Sciatic nerve (tissue), 2 donors: ENCODE measurements at regions not wholly inside any gene's neighbourhood (a gene's known extent, or its start where the extent isn't known, plus 50 kb on each side); places are given as distances from the start of the nearest gene placed in this dataset.

Experiments
- ATAC-seq: fragments of 200-7000 bp; cut with Tn5 transposase; one replicate; pipeline ENCODE4 v1.9.1; 2020; ENCODE audit warnings: mild to moderate bottlenecking, moderate library complexity
- DNase-seq: peaks from one replicate; pipeline ENCODE4 v3.0.0-alpha.2; 2020; ENCODE audit warnings: low spot score
- intact Hi-C: fragments of 100-400 bp; cut with DNase I; formaldehyde crosslinking; loops from one replicate; pipeline ENCODE4 v1.14.2; 2022
- donor health status: DM: no; HTN: no; CAD: no.
- donor health status: DM: no; HTN: no; CAD: no.

DNA sequence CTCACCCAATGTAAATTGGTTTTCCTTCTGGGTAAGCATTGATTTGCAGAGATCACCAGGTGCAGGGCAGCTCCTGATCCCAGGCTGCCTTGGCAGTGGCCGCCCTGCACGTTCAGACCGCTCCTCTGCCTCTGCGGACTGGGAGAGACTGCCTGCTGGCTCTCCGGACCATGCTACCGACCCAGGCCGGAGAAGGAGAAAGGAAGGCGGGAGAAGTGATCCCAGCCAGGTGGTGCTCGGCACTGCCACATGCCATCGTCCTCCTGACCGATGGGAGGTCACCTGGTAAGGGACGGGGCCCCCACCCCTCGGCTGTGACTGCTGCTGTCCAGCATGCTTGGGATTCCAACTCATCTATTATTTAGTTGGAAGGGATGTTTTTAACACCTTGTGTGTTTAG is 108.1 kb upstream of the POU3F3 start:
- DNase-seq (no peak), ATAC-seq (no peak)
- intact Hi-C loops, result no loop called here

DNA sequence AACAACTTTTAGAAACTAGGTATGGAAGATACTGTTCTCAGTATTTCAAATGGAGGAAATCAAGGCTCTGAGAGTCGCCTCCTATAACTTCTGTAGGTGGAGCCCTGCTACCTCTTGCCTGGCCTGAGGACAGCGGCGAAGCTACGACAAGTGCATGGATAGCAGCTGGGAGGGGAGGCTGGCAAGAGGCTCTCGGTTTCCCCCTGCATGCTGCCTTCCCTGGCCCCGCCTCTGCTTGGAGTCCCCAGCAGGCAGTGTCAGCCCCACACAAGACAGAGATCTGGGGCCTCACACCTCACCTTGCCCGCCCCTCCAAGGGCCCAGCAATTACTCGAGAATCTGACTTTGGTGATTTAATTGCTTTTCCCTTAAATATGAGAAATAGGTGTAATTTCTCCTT is 107.6 kb upstream of the POU3F3 start:
- ATAC-seq (no peak), DNase-seq (no peak)
- intact Hi-C loops, result no loop called here

DNA sequence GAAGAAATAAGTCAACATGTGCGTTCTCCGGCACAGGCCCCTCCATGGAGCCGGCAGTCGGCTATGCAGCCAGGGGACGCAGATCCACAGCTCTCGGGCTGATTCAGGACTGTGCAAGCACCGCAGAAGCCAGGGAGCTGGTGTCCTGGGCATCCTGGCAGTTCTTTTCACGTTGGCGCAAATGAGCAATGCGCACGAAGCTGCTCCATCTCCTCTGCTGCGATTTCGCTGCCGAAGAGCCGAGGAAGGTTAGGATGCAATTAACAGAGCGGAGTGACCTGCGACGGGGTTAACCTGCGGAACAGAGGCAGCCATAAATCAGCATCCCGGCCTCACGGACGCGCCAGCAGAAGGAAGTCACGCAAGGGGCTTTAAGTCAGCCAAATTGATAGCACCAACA is 107.1 kb upstream of the POU3F3 start:
- ATAC-seq (no peak), DNase-seq (no peak)
- intact Hi-C loops, result no loop called here

DNA sequence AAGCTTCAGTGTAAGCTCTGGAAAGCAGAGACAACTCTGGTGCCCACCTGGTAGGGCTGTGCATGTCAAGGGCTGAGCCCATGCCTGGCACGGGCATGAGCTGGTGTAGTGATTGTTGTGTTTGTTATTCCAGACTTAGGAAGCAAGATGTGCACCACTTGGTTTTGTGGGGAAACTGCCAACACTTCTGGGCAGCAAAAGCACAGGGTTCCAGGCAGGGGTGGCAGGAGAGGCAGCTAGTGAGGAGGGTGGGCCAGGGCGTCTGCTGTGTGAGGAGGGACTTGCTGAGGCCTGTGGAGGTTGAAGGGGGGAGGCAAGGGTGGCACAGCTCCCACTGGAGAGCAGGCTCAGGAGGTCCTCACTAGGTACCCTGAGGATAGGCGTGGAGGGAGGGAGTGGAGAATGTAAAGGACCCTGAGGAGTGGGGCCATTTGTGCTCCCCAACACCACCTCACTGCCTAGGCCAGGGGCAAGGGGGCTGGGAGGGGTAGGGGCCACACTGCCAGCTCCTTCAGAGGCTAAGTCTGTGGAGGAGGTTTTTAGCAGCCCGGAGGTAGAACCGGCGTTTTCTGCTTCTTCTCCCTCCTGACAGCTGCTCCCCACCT is 104.0 kb upstream of the POU3F3 start:
- ATAC-seq, result no peak
- DNase-seq, result no peak
- intact Hi-C loops, result no loop called here

DNA sequence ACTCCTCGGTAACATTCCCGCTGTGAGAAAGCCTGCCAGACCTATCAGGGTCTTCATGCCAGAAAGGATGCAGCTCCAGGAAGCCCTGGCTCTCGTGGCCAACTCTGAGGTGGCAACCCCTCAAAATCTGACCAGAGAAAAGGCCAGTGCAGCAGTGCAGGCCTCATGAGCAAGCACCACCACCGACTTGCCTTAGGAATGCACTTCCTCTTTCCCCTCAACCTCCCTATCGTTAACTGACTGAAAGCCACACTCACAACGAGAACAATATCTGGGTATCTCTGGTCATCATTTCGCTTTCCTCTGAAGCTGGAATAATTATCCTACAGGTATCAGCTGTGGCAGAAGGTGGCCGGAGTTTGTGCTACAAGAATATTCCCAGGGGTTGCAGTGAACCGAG is 101.4 kb upstream of the POU3F3 start:
- DNase-seq, result no peak
- no peak for ATAC-seq
- intact Hi-C loops, result no loop called here

DNA sequence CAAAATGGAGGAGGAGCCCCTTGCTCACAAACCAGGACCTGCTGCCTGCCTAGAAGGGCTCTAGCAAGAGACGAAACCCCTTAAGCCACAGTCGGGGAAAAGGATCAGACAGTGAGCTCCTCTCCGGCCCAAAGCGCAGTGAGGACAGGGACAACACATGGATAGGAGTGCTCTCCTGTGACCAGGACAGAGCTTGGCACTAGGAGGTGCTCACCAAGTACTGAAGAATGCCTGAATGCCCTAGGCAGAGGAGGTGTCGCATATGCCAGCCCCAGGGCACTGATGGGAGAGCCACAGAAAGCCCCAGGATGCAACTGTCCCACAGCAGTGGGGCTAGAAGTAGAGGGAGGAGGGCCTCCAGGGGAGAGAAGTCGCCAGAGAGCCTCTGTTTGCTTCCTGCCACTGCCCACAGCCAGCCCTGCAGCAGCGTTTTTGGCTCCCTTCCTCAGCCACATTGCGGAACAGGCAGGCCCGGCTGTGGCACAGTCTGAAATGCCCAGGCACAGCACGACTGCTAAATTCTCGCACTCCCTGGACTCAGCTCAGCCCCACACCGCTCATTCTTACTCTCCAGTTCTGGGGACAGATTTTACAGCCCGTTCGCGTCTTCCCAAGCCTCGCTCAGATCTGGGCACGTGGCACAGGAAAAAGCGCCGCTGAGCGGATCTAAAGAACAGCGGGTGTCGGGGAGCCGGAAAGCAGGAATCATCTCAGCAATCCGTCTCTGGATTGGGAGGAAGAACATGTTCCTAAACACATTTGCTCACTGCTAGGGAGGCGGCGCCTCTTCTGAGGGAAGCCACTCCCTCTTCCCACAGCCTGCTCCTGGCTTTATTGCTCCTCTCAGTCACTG is 98.7 kb upstream of the POU3F3 start:
- intact Hi-C loops, result no loop called here
- DNase-seq, result no peak
- ATAC-seq, result no peak

DNA sequence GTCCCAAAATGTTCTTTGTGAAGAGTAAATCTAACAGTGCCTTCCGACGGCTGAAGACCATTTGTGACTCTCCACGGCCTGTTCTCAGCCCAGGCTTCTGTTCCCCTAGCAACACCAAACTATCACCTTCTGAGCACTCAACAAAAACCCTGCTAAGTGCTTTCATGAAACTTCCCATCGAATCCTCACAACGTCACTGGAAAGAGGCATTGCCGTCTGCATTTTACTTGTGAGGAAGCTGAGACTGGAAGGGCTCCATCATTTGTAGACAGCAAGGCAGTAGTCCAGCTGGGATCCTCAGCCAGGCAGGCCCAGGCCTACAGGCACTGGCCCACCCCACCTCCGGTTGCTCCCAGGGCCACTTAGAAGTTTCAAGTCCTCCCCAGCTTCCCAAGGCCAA is 97.8 kb upstream of the POU3F3 start:
- intact Hi-C loops, result no loop called here
- ATAC-seq (no peak), DNase-seq (no peak)

DNA sequence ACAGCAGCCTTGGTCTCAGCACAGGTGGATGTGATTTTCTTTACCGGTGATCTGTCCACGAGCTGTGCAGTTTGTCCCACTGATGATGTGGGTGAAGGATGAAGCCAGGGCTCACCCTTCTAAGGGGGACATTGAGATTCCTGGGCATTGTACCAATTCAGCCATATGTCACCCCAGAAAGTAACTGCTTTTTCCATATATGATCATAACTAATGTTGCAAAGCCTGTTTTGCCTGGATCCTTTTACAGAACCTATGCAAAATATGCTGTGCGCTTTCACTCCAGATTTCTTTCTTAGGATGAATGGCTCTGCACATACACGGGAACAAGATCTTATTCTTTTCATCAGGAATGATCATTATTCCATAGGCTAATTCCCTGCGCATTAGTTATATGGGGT is 96.9 kb upstream of the POU3F3 start:
- ATAC-seq, result no peak
- intact Hi-C loops, result no loop called here
- no peak for DNase-seq

DNA sequence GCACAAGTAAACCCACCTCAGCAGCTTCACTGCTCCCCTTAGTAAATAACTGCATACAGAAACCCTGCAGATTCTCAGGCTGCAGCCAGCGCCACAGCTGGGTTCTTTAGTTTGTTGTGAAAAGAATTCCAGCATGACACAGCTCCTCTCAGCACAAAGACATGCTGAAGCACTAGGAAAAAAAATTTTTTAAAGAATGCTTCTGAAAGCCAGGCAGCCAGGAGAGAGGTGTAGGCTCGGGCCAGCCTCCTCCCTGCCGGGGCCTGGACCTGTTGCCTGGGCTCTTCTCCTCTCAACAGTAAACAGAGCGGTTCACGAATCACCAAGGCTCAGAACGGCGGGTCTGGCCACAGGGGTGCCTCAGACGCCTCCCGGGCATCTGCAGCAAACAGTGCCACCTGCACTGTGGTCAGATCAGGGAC is 95.7 kb upstream of the POU3F3 start:
- ATAC-seq (no peak), DNase-seq (no peak)
- intact Hi-C loops, result no loop called here

DNA sequence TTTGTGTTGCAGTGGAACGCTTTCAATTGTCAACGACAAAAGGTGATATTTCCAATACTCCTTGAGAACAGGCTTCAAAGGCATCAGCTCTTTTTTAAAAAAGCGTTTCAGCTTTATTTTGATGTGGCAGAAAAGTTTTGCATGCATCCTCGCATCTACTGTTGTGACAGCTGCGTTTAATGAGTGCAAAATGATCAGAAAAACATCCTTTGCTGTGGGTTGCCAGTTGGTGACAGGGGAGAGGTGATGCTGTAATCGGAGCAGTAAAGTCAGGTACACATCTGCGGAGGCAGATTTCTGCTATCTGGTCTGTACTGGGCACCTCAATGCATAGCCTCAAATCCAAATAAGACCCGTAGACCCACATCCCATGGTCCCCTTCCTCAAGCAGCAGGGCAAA is 91.9 kb upstream of the POU3F3 start:
- no peak for ATAC-seq
- intact Hi-C loops, result no loop called here
- DNase-seq, result no peak

DNA sequence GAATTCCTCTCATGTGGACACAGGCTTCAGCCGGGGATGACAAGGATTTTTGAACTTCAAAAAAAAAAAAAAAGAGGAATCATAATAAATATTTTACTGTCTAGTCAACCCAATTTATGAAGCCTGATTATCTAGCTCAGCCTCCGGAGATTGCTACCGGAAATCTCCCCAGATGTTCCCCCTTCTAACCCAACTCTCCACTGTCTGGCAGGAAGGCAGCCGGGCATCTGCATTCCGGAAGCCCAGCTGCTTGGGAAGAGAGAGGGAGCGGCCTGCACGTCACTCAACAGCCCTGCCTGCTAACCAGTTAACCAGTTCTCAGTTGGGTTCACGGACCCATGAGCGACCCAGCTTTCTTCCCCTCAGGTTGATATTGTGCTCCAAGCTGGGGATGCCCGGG is 87.2 kb upstream of the POU3F3 start:
- intact Hi-C loops, result no loop called here
- ATAC-seq (no peak), DNase-seq (no peak)

DNA sequence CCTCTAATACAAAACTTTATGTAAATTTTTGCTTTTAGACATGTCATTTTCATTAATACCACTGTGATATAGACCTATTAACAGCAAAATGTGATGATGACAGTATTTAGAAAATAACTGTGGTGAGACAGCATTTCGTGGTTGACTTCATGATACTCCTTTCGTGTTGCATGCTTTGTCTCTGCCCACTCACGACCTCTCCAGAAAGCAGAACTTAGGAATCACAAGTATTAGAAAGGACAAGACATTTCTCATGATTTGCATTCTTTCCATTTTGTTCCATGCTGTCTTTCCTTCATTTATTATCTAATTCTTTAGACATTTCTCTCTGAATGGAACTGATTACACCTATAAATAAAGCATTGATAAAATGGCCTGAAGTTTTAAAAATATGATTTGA is 85.2 kb upstream of the POU3F3 start:
- ATAC-seq (no peak), DNase-seq (no peak)
- intact Hi-C loops, result no loop called here

DNA sequence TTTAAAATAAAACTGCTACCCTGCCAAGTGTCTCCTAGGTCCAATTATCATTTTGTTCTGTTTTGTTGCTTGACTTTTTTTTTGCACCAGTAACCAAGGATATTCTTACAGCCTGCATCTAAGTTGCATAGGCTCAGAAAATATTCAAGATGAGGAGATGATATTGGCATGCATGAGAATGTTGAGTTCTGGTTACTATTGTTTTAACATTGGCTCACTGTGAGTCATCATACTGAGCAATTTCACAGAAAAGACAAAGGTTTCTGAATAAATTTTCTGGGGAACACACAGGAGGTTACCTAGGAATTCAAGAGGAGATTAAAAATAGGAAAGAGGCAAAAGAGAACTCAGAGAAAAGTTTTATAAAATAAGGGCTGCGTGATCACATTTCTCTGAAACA is 84.8 kb upstream of the POU3F3 start:
- no peak for ATAC-seq
- DNase-seq, result no peak
- intact Hi-C loops, result no loop called here

DNA sequence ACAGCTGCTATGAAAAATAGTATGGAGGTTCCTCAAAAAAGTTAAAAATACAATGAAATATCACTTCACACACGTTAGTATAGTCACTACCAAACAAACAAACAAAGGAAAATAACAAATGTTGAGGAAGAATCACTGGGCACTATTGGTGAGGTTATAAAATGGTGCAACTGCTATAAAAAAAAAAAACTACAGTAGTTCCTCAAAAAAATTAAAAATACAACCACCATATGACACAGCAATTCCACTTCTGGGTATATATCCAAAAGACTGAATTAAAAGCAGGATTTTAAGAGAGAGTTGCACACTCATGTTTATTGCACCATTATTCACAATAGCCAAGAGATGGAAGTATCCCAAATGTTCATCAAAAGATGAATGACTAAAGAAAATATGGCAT is 80.9 kb upstream of the POU3F3 start:
- intact Hi-C loops, result no loop called here
- ATAC-seq, result no peak
- no peak for DNase-seq

DNA sequence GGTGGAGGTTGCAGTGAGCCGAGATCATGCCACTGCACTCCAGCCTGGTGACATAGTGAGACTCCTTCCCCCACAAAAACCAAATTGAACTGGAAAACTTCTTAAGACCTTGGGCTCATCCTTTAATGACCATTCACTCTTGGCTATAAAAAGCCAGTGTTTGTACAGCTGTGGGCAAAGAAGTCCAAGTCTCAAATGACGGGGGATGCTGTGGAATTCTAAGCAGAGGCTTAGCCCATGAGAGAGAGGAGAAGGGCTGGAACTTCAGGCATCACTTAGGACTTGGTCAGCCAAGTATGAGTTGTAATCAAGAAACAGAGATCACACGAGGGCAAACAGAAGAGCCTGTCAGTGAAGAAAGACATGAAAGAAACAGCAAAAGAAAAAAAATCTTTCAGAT is 79.3 kb upstream of the POU3F3 start:
- DNase-seq (no peak), ATAC-seq (no peak)
- intact Hi-C loops, result no loop called here

DNA sequence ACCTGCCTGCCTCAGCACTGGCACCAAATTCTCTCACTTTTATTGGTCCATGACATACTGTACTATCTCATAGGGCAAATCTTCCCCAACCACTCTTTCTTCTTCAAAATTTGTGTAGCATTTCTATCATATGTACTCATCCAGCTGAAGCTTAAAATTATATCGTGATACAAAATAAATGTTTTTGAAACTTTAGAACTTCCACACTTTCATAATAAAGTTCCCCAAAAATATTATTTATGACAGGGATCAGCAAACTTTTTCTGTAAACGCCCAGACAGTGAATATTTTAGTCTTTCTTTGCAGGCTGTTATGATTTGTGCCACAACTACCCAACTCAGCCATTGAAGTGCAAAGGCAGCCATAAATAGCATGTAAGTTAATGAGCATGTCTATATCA is 76.2 kb upstream of the POU3F3 start:
- ATAC-seq (no peak), DNase-seq (no peak)
- intact Hi-C loops, result no loop called here

DNA sequence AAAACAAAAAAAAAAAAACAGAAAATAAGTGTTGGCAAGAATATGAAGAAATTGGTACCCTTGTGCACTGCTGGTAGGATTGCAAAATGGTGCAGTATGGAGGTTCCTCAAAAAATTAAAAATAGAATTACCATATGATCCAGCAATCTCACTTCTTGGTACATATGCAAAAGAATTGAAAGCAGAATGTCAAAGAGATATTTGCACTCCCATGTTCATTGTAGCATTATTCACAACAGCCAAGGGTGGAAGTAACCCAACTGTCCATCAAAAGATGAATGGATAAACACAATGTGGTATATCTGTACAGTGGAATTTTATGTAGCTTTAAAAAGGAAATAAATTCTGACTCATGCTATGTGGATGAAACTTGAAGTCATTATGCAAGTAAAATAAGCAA is 72.8 kb upstream of the POU3F3 start:
- DNase-seq (no peak), ATAC-seq (no peak)
- intact Hi-C loops, result no loop called here

DNA sequence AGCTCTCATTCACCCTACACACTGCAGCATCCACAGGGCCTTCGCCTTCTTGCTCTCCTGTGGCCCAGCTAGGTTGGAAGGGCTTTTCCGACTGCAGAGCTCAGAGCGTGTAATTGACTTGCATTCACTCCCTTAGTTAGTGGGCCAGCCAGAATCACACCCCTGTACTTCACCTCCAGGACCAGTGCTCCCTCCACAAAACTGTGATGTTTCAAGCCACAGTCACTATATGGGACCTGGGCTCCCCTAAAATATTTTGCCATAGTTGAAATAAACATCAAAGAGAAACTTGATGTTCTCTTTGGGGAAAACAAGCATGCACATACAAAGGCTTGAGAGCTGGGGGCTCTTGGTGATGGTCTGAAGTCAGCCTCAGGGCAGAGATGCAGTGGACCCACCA is 69.7 kb upstream of the POU3F3 start:
- DNase-seq (no peak), ATAC-seq (no peak)
- intact Hi-C loops, result no loop called here

DNA sequence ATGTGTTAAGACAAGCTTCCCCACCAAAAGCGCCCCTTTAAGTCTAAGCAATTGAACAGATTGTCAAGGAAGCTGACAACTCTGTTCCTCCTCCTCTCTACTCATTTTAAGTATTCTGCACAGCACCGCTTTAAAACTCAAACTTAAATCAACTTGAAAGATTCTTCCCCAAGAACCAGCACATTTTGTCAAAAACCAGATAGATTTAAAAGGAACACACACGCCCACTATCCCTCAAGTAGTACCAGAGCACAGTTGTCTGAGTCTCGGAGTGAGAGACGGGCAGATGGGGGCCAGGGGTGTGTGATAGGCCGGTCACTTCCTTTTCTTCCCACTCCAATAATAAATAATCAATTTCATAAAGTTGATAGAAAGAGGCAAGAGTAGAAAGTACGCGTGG is 67.7 kb upstream of the POU3F3 start:
- intact Hi-C loops, result no loop called here
- DNase-seq (no peak), ATAC-seq (no peak)

DNA sequence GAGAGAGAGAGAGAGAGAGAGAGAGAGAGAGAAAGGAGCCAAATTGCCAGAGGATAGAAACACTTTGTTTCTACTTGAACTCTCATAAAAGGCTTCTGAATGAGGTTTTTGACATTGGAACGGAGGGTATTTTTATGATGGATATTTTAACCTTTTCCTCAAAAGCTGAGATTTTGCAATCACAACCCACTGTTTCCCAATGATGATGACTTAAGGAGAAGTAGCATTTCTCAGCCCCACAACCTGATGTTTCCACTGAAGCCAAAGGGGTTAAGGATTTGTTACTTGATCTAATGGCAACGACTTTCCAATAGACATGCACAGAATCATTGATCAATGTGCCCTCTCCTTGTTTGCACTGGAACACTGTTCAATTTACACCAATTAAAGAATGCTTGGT is 67.1 kb upstream of the POU3F3 start:
- no peak for DNase-seq
- intact Hi-C loops, result no loop called here
- ATAC-seq, result no peak
